ENCODE measurements at regions not wholly inside any gene's neighbourhood (a gene's known extent, or its start where the extent isn't known, plus 50 kb on each side); places are given as distances from the start of the nearest gene placed in this dataset.

- no peak for TF ChIP-seq CTCF (IDR thresholded peaks at IDR 0.05)
- Histone ChIP-seq H3K4me1 (no peaks in the 10 kb centered on the region), H3K36me3 (ENCODE audit: insufficient read depth in 1 of 2, low read depth in 1 of 2) (no peaks in the 10 kb centered on the region), H3K27me3 (ENCODE audit: insufficient read depth in 3 of 3, low read length in 2 of 3) (peaks cover 0 to 2% (median 0%) of the 10 kb centered on the region in 3 donors), H3K4me3 (no peak overlapping the region), H3K27ac (no peak overlapping the region), H3K9me3 (no peaks in the 10 kb centered on the region)
- intact Hi-C loops (cut with DNase I), result no loop called here
- DNase-seq (peak in 1 of 2 donors; percentile 34), ATAC-seq (no peak)
- WGBS, 3 donors, result 67 to 78% (median 77%) methylated on average over 13 of the region's 13 CpGs
Measured at GRCh38 chr7:73971704-73972341, 56.1 kb upstream of the ELN start.

- intact Hi-C loops (cut with DNase I), result no loop called here
- no peak overlapping the region for H3K4me3 ChIP-seq
- no peaks in the 10 kb centered on the region for H3K9me3 ChIP-seq
- peaks cover 0 to 2% (median 0%) of the 10 kb centered on the region in 3 donors for H3K27me3 ChIP-seq (ENCODE audit: insufficient read depth in 3 of 3, low read length in 2 of 3)
- H3K27ac ChIP-seq, result no peak overlapping the region
- 86 to 87% (median 86%) methylated on average over 12 of the region's 12 CpGs for WGBS, 3 donors
- peak in 1 of 2 donors; percentile 39 for DNase-seq
- H3K36me3 ChIP-seq (ENCODE audit: insufficient read depth in 1 of 2, low read depth in 1 of 2), result no peaks in the 10 kb centered on the region
- TF ChIP-seq CTCF (IDR thresholded peaks at IDR 0.05), result no peak
- H3K4me1 ChIP-seq, result no peaks in the 10 kb centered on the region
- no peak for ATAC-seq
Measured at GRCh38 chr7:73972614-73973013, 55.4 kb upstream of the ELN start.

GRCh38 chr7:73973091-73973490, 54.9 kb upstream of the ELN start:
- DNase-seq, result peak in 1 of 2 donors; percentile 53

GRCh38 chr7:73974101-73974947, 53.6 kb upstream of the ELN start:
- H3K27me3 ChIP-seq (ENCODE audit: insufficient read depth in 3 of 3, low read length in 2 of 3), result peaks cover 0 to 2% (median 0%) of the 10 kb centered on the region in 3 donors
- DNase-seq (peak; percentile 27 to 62), ATAC-seq (peak; percentile 40 to 74 (median 58))
- no peak overlapping the region for H3K27ac ChIP-seq
- intact Hi-C loops (cut with DNase I), result no loop called here
- WGBS, 3 donors, result 51 to 70% (median 62%) methylated on average over 23 of the region's 23 CpGs
- no peak for TF ChIP-seq CTCF (IDR thresholded peaks at IDR 0.05)
- peaks cover under 1% of the 10 kb centered on the region for H3K4me1 ChIP-seq
- no peaks in the 10 kb centered on the region for H3K36me3 ChIP-seq (ENCODE audit: insufficient read depth in 1 of 2, low read depth in 1 of 2)
- H3K4me3 ChIP-seq, result no peak overlapping the region
- no peaks in the 10 kb centered on the region for H3K9me3 ChIP-seq

More at GRCh38 chr7:73973091-73973490, 54.9 kb upstream of the ELN start:
- intact Hi-C loops (cut with DNase I), result no loop called here
- no peak overlapping the region for H3K27ac ChIP-seq
- H3K27me3 ChIP-seq (ENCODE audit: insufficient read depth in 3 of 3, low read length in 2 of 3), result peaks cover 0 to 2% (median 0%) of the 10 kb centered on the region in 3 donors
- H3K4me3 ChIP-seq, result no peak overlapping the region
- no peaks in the 10 kb centered on the region for H3K9me3 ChIP-seq
- peak; percentile 38 to 65 (median 54) for ATAC-seq
- H3K4me1 ChIP-seq, result no peaks in the 10 kb centered on the region
- 33 to 54% (median 36%) methylated on average over 6 of the region's 6 CpGs for WGBS, 3 donors
- no peak for TF ChIP-seq CTCF (IDR thresholded peaks at IDR 0.05)
- no peaks in the 10 kb centered on the region for H3K36me3 ChIP-seq (ENCODE audit: insufficient read depth in 1 of 2, low read depth in 1 of 2)
